Loucy (cell line): ENCODE measurements at regions not wholly inside any gene's neighbourhood (a gene's known extent, or its start where the extent isn't known, plus 50 kb on each side); places are given as distances from the start of the nearest gene placed in this dataset.

Experiments used
- H2AFZ ChIP-seq: fragments of 200-600 bp; sonication (generic); 2 replicates; pipeline ENCODE4 v1.6.0; 2016; ENCODE audit warnings: antibody characterized with exemption, mild to moderate bottlenecking, low read length, moderate library complexity
- H3F3A ChIP-seq: fragments of 200-600 bp; 2 replicates; pipeline ENCODE4 v1.6.0; 2016; ENCODE audit warnings: antibody characterized with exemption, low read depth, mild to moderate bottlenecking
- H3K27me3 ChIP-seq: fragments of 200-600 bp; sonication (generic); 2 replicates; pipeline ENCODE4 v1.6.1; 2014; ENCODE audit warnings: low read length, mild to moderate bottlenecking; ENCODE audit not compliant: insufficient read depth, poor library complexity, severe bottlenecking
- H3K36me3 ChIP-seq: fragments of 200-600 bp; sonication (generic); 2 replicates; pipeline ENCODE4 v1.6.1; 2016; ENCODE audit warnings: low read length; ENCODE audit not compliant: insufficient read depth
- H3K4me1 ChIP-seq: fragments of 200-600 bp; sonication (generic); 2 replicates; pipeline ENCODE4 v1.5.1; 2014; ENCODE audit warnings: low read length, mild to moderate bottlenecking; ENCODE audit not compliant: insufficient read depth, poor library complexity, severe bottlenecking
- H3K4me2 ChIP-seq: fragments of 200-600 bp; sonication (generic); 2 replicates; pipeline ENCODE4 v1.6.0; 2014; ENCODE audit warnings: antibody characterized with exemption, low read length, low read depth, mild to moderate bottlenecking; ENCODE audit not compliant: poor library complexity, severe bottlenecking
- H3K4me3 ChIP-seq: fragments of 200-600 bp; sonication (generic); 2 replicates; pipeline ENCODE4 v1.5.1; 2014; ENCODE audit warnings: low read length, mild to moderate bottlenecking, mixed read lengths; ENCODE audit not compliant: poor library complexity, severe bottlenecking
- H3K79me2 ChIP-seq: fragments of 200-600 bp; sonication (generic); 2 replicates; pipeline ENCODE4 v1.6.1; 2014; ENCODE audit warnings: low read length; ENCODE audit not compliant: insufficient read depth
- H3K9ac ChIP-seq: fragments of 200-600 bp; sonication (generic); 2 replicates; pipeline ENCODE4 v1.6.0; 2014; ENCODE audit warnings: mild to moderate bottlenecking, low read depth, low read length, moderate library complexity; ENCODE audit not compliant: poor library complexity, severe bottlenecking
- H3K9me2 ChIP-seq: fragments of 200-600 bp; sonication (generic); replicated peaks from 2 replicates; pipeline ENCODE4 v1.6.1; 2016; ENCODE audit warnings: low read depth, low read length, mixed read lengths
- H3K9me3 ChIP-seq: fragments of 200-600 bp; sonication (generic); 2 replicates; pipeline ENCODE4 v1.6.1; 2014; ENCODE audit warnings: mild to moderate bottlenecking, antibody characterized with exemption, low read length, low read depth; ENCODE audit not compliant: insufficient read depth
- H4K20me1 ChIP-seq: fragments of 200-600 bp; sonication (generic); 2 replicates; pipeline ENCODE4 v1.6.0; 2014; ENCODE audit warnings: antibody characterized with exemption, low read length, mild to moderate bottlenecking; ENCODE audit not compliant: insufficient read depth, poor library complexity, severe bottlenecking
- EZH2phosphoT487 ChIP-seq: fragments of 200-600 bp; IDR thresholded peaks from 2 replicates; pipeline ENCODE4 v1.6.1; 2018; ENCODE audit warnings: antibody characterized with exemption, mild to moderate bottlenecking, moderate library complexity, borderline replicate concordance
- TF ChIP-seq, protein P1 (sequence below): fragments of 200-600 bp; sonication (generic); conservative IDR thresholded peaks from 2 replicates; pipeline ENCODE4 v1.5.1; 2014; ENCODE audit warnings: mild to moderate bottlenecking, antibody characterized with exemption, low read length

DNA sequence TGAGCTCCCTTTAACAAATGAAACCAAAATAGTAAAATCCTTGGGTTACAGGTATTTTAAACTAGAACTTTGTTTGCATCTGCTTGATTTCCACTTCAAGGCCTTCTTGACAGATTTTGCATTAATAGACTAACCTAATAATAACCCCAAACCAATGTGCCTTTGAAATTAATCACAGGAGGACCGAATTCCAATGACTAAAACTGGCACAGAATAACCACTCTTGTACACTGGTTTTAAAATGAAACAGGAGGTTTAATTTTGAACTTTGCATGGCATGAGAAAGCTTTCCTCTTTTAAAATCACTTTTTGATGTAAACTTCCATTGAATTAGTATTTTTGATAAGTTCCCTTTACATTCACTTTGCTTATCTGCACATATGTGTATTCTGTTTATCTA, 269.6 kb downstream of the SLITRK5 start:
- Histone ChIP-seq H3K9me3 (no peaks in the 10 kb centered on the region), H3K4me3 (no peak overlapping the region), H3K9ac (no peak overlapping the region), H2AFZ (no peak overlapping the region), H3K36me3 (no peaks in the 10 kb centered on the region), H3K9me2 (no peaks in the 10 kb centered on the region), H4K20me1 (no peaks in the 10 kb centered on the region), H3F3A (no peaks in the 10 kb centered on the region), H3K4me1 (no peaks in the 10 kb centered on the region), H3K79me2 (no peaks in the 10 kb centered on the region), H3K4me2 (no peak overlapping the region), H3K27me3 (no peaks in the 10 kb centered on the region)
- TF ChIP-seq, protein P1, sequence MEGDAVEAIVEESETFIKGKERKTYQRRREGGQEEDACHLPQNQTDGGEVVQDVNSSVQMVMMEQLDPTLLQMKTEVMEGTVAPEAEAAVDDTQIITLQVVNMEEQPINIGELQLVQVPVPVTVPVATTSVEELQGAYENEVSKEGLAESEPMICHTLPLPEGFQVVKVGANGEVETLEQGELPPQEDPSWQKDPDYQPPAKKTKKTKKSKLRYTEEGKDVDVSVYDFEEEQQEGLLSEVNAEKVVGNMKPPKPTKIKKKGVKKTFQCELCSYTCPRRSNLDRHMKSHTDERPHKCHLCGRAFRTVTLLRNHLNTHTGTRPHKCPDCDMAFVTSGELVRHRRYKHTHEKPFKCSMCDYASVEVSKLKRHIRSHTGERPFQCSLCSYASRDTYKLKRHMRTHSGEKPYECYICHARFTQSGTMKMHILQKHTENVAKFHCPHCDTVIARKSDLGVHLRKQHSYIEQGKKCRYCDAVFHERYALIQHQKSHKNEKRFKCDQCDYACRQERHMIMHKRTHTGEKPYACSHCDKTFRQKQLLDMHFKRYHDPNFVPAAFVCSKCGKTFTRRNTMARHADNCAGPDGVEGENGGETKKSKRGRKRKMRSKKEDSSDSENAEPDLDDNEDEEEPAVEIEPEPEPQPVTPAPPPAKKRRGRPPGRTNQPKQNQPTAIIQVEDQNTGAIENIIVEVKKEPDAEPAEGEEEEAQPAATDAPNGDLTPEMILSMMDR: no peak
- TF ChIP-seq EZH2phosphoT487: no peak

DNA sequence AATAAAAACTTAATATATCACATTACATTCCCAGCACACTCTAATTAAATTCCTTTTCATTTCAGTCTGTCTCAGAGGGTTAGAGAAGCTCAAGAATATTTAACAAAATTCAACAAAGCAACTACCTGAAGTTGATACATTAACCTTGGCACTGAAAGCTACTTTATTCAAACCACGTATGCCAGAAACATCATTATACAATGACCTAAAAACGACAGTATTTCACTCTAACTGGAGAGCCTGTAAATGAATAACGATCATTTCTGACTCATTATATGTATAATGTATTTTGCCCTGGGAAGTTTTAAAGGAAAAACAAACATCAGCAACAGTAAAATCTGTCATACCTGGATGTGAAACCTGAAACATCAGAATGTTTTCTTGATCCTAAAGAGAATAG, 270.1 kb downstream of the SLITRK5 start:
- no peak overlapping the region for H3K4me3 ChIP-seq
- no peaks in the 10 kb centered on the region for H3K79me2 ChIP-seq
- H3K9me2 ChIP-seq: no peaks in the 10 kb centered on the region
- H4K20me1 ChIP-seq: no peaks in the 10 kb centered on the region
- H3F3A ChIP-seq: no peaks in the 10 kb centered on the region
- H3K9ac ChIP-seq: no peak overlapping the region
- TF ChIP-seq EZH2phosphoT487: no peak
- TF ChIP-seq, protein P1: no peak
- H3K36me3 ChIP-seq: no peaks in the 10 kb centered on the region
- H3K9me3 ChIP-seq: no peaks in the 10 kb centered on the region
- H3K4me1 ChIP-seq: no peaks in the 10 kb centered on the region
- no peak overlapping the region for H2AFZ ChIP-seq
- H3K4me2 ChIP-seq: no peak overlapping the region
- H3K27me3 ChIP-seq: no peaks in the 10 kb centered on the region

DNA sequence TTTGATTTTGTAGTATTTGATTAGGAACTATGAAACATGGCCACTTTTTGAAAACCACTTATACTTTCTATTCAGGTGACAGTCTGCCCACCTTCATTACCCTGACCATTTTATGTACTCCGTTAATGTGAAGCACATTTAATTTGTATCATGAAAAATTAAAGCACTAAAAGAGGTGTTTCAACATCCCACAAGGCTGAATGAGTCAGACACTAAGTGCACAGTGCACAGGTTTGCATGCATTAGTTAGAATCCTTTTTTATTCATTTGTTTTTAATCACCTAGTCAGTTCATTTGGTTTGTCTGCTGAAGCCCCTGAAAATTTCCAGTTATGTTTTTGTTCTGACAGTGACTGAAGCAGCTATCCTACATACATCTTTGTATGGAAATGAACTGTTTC, 271.0 kb downstream of the SLITRK5 start:
- Histone ChIP-seq H3K27me3 (no peaks in the 10 kb centered on the region), H3K4me1 (no peaks in the 10 kb centered on the region), H3K9me2 (no peaks in the 10 kb centered on the region), H3K4me3 (no peak overlapping the region), H4K20me1 (no peaks in the 10 kb centered on the region), H2AFZ (no peak overlapping the region), H3K36me3 (no peaks in the 10 kb centered on the region), H3K4me2 (no peak overlapping the region), H3F3A (no peaks in the 10 kb centered on the region), H3K79me2 (no peaks in the 10 kb centered on the region), H3K9me3 (no peaks in the 10 kb centered on the region), H3K9ac (no peak overlapping the region)
- TF ChIP-seq, protein P1: no peak
- TF ChIP-seq EZH2phosphoT487: no peak
